ENCODE measurements at regions not wholly inside any gene's neighbourhood (a gene's known extent, or its start where the extent isn't known, plus 50 kb on each side); places are given as distances from the start of the nearest gene placed in this dataset.

- H3K36me3 ChIP-seq (replicated peaks; ENCODE audit: low read depth, low read length), result no peaks in the 10 kb centered on the region
- 0 out of 2 replicates have a peak, but pooled peaks cover 4% of the 10 kb centered on the region for H3K27me3 ChIP-seq (ENCODE audit: low read depth, low read length)
- H3K4me3 ChIP-seq (ENCODE audit: low read length), result no peak overlapping the region
- no peak overlapping the region for H2AFZ ChIP-seq (ENCODE audit: low read depth, low read length)
- no peaks in the 10 kb centered on the region for H3K9me3 ChIP-seq (ENCODE audit: insufficient read depth, low read length)
- no peaks in the 10 kb centered on the region for H4K20me1 ChIP-seq (ENCODE audit: insufficient read depth, low read length)
- no peak overlapping the region for H3K27ac ChIP-seq (ENCODE audit: low read length)
- no peaks in the 10 kb centered on the region for H3K4me1 ChIP-seq (ENCODE audit: low read length)
- no peak for TF ChIP-seq CTCF (IDR thresholded peaks at IDR 0.05; ENCODE audit: low read depth, low read length)
- TF ChIP-seq EZH2phosphoT487 (IDR thresholded peaks at IDR 0.05; ENCODE audit: low read depth), result no peak
- no peak overlapping the region for H3K9ac ChIP-seq (ENCODE audit: low read length)
- H3K79me2 ChIP-seq (ENCODE audit: low read length), result no peaks in the 10 kb centered on the region
- H3K4me2 ChIP-seq (ENCODE audit: low read length), result no peak overlapping the region
These were observed 158.0 kb downstream of the SCP2D1 start for GRCh38 chr20:18971574-18971973.

GRCh38 chr20:18972251-18972876, 158.8 kb downstream of the SCP2D1 start:
- Histone ChIP-seq H3K9me3 (ENCODE audit: insufficient read depth, low read length) (no peaks in the 10 kb centered on the region), H3K36me3 (replicated peaks; ENCODE audit: low read depth, low read length) (no peaks in the 10 kb centered on the region), H2AFZ (ENCODE audit: low read depth, low read length) (no peak overlapping the region), H3K4me1 (ENCODE audit: low read length) (peaks cover 7% of the 10 kb centered on the region), H4K20me1 (ENCODE audit: insufficient read depth, low read length) (no peaks in the 10 kb centered on the region), H3K27me3 (ENCODE audit: low read depth, low read length) (0 out of 2 replicates have a peak, but pooled peaks cover 4% of the 10 kb centered on the region), H3K27ac (ENCODE audit: low read length) (no peak overlapping the region), H3K4me2 (ENCODE audit: low read length) (no peak overlapping the region), H3K79me2 (ENCODE audit: low read length) (no peaks in the 10 kb centered on the region), H3K9ac (ENCODE audit: low read length) (no peak overlapping the region), H3K4me3 (ENCODE audit: low read length) (no peak overlapping the region)
- TF ChIP-seq EZH2phosphoT487 (IDR thresholded peaks at IDR 0.05; ENCODE audit: low read depth) (no peak), CTCF (IDR thresholded peaks at IDR 0.05; ENCODE audit: low read depth, low read length) (no peak)

GRCh38 chr20:18973529-18974173, 160.1 kb downstream of the SCP2D1 start:
- Histone ChIP-seq H3K4me1 (ENCODE audit: low read length) (peaks cover 19% of the 10 kb centered on the region), H3K9ac (ENCODE audit: low read length) (no peak overlapping the region), H3K79me2 (ENCODE audit: low read length) (no peaks in the 10 kb centered on the region), H3K27me3 (ENCODE audit: low read depth, low read length) (0 out of 2 replicates have a peak, but pooled peaks cover 4% of the 10 kb centered on the region), H3K4me2 (ENCODE audit: low read length) (no peak overlapping the region), H3K9me3 (ENCODE audit: insufficient read depth, low read length) (0 out of 2 replicates have a peak, but pooled peaks cover 5% of the 10 kb centered on the region), H2AFZ (ENCODE audit: low read depth, low read length) (no peak overlapping the region), H3K36me3 (replicated peaks; ENCODE audit: low read depth, low read length) (peaks cover 7% of the 10 kb centered on the region), H3K27ac (ENCODE audit: low read length) (no peak overlapping the region), H3K4me3 (ENCODE audit: low read length) (no peak overlapping the region), H4K20me1 (ENCODE audit: insufficient read depth, low read length) (no peaks in the 10 kb centered on the region)
- no peak for TF ChIP-seq CTCF (IDR thresholded peaks at IDR 0.05; ENCODE audit: low read depth, low read length)
- TF ChIP-seq EZH2phosphoT487 (IDR thresholded peaks at IDR 0.05; ENCODE audit: low read depth), result no peak

- peaks cover 7% of the 10 kb centered on the region for H3K36me3 ChIP-seq (replicated peaks; ENCODE audit: low read depth, low read length)
- 0 out of 2 replicates have a peak, but pooled peaks cover 4% of the 10 kb centered on the region for H3K27me3 ChIP-seq (ENCODE audit: low read depth, low read length)
- TF ChIP-seq CTCF (IDR thresholded peaks at IDR 0.05; ENCODE audit: low read depth, low read length) (no peak), EZH2phosphoT487 (IDR thresholded peaks at IDR 0.05; ENCODE audit: low read depth) (no peak)
- no peak overlapping the region for H3K9ac ChIP-seq (ENCODE audit: low read length)
- H3K4me2 ChIP-seq (ENCODE audit: low read length), result no peak overlapping the region
- H3K79me2 ChIP-seq (ENCODE audit: low read length), result no peaks in the 10 kb centered on the region
- H2AFZ ChIP-seq (ENCODE audit: low read depth, low read length), result no peak overlapping the region
- H3K4me3 ChIP-seq (ENCODE audit: low read length), result no peak overlapping the region
- 0 out of 2 replicates have a peak, but pooled peaks cover 5% of the 10 kb centered on the region for H3K9me3 ChIP-seq (ENCODE audit: insufficient read depth, low read length)
- H3K4me1 ChIP-seq (ENCODE audit: low read length), result peaks cover 19% of the 10 kb centered on the region
- no peak overlapping the region for H3K27ac ChIP-seq (ENCODE audit: low read length)
- H4K20me1 ChIP-seq (ENCODE audit: insufficient read depth, low read length), result no peaks in the 10 kb centered on the region
These were observed 161.1 kb downstream of the SCP2D1 start for GRCh38 chr20:18974660-18975059.

Measured in OCI-LY3 (cell line).